ENCODE measurements at regions not wholly inside any gene's neighbourhood (a gene's known extent, or its start where the extent isn't known, plus 50 kb on each side); places are given as distances from the start of the nearest gene placed in this dataset.

GRCh38 chr1:219699870-219700269, 87.0 kb upstream of the ZC3H11B start:
- TF ChIP-seq BHLHE40 (IDR thresholded peaks at IDR 0.05; ENCODE audit: borderline replicate concordance), result no peak
- TF ChIP-seq SP1 (IDR thresholded peaks at IDR 0.05), result no peak
- no peak for TF ChIP-seq SUZ12 (IDR thresholded peaks at IDR 0.05)
- no peak for TF ChIP-seq FOXM1 (IDR thresholded peaks at IDR 0.05; ENCODE audit: borderline replicate concordance)
- no peak for TF ChIP-seq FOXA1 (IDR thresholded peaks at IDR 0.05)
- no peak for TF ChIP-seq NFRKB (IDR thresholded peaks at IDR 0.05)
- no peak for TF ChIP-seq HDGF (IDR thresholded peaks at IDR 0.05; ENCODE audit: borderline replicate concordance)
- no peak for TF ChIP-seq LEF1 (IDR thresholded peaks at IDR 0.05; ENCODE audit: borderline replicate concordance)
- TF ChIP-seq TARDBP (IDR thresholded peaks at IDR 0.05), result no peak
- no peak for TF ChIP-seq ZNF384 (IDR thresholded peaks at IDR 0.05)
- no peak for TF ChIP-seq CTBP1 (IDR thresholded peaks at IDR 0.05; ENCODE audit: borderline replicate concordance)
- TF ChIP-seq L3MBTL2 (conservative IDR thresholded peaks at IDR 0.05), result no peak
- no peak for TF ChIP-seq PKNOX1 (IDR thresholded peaks at IDR 0.05)

Data from HEK293T (cell line).